TTC549 (cell line): ENCODE measurements at regions not wholly inside any gene's neighbourhood (a gene's known extent, or its start where the extent isn't known, plus 50 kb on each side); places are given as distances from the start of the nearest gene placed in this dataset.

Experiments
- FAIRE-seq: peaks from 2 replicates; lab custom pipeline; 2012; peaks lifted over from hg19 to GRCh38; lab: Jason Lieb, UNC

GRCh38 chr11:112786886-112787530 lies 174.2 kb upstream of the NCAM1 start:
- FAIRE-seq: no peak

- FAIRE-seq: no peak
These were observed 171.7 kb upstream of the NCAM1 start for GRCh38 chr11:112789481-112789880.

GRCh38 chr11:112790286-112790685 lies 170.9 kb upstream of the NCAM1 start:
- no peak for FAIRE-seq

- no peak for FAIRE-seq
These were observed 169.2 kb upstream of the NCAM1 start for GRCh38 chr11:112792070-112792469.

GRCh38 chr11:112793416-112793815 lies 167.8 kb upstream of the NCAM1 start:
- no peak for FAIRE-seq

GRCh38 chr11:112794331-112794846 lies 166.8 kb upstream of the NCAM1 start:
- no peak for FAIRE-seq

GRCh38 chr11:112795142-112795815 lies 165.9 kb upstream of the NCAM1 start:
- FAIRE-seq: no peak

- FAIRE-seq: no peak
These were observed 165.1 kb upstream of the NCAM1 start for GRCh38 chr11:112795911-112796649.

- FAIRE-seq: no peak
These were observed 164.1 kb upstream of the NCAM1 start for GRCh38 chr11:112797092-112797491.

GRCh38 chr11:112797648-112798293 lies 163.4 kb upstream of the NCAM1 start:
- no peak for FAIRE-seq

- FAIRE-seq: no peak
These were observed 160.0 kb upstream of the NCAM1 start for GRCh38 chr11:112801025-112801816.

- FAIRE-seq: no peak
These were observed 159.5 kb upstream of the NCAM1 start for GRCh38 chr11:112801817-112802088.

- no peak for FAIRE-seq
These were observed 155.6 kb upstream of the NCAM1 start for GRCh38 chr11:112805658-112806057.

GRCh38 chr11:112806256-112806655 lies 155.0 kb upstream of the NCAM1 start:
- no peak for FAIRE-seq

- FAIRE-seq: no peak
These were observed 154.3 kb upstream of the NCAM1 start for GRCh38 chr11:112806876-112807275.

- FAIRE-seq: no peak
These were observed 151.8 kb upstream of the NCAM1 start for GRCh38 chr11:112809429-112809828.

GRCh38 chr11:112810951-112811350 lies 150.3 kb upstream of the NCAM1 start:
- FAIRE-seq: no peak

GRCh38 chr11:112811783-112812182 lies 149.4 kb upstream of the NCAM1 start:
- FAIRE-seq: no peak

GRCh38 chr11:112812729-112813128 lies 148.5 kb upstream of the NCAM1 start:
- no peak for FAIRE-seq

- no peak for FAIRE-seq
These were observed 147.1 kb upstream of the NCAM1 start for GRCh38 chr11:112814168-112814567.

- no peak for FAIRE-seq
These were observed 143.8 kb upstream of the NCAM1 start for GRCh38 chr11:112817376-112817775.
